ENCODE measurements at regions not wholly inside any gene's neighbourhood (a gene's known extent, or its start where the extent isn't known, plus 50 kb on each side); places are given as distances from the start of the nearest gene placed in this dataset.

DNA sequence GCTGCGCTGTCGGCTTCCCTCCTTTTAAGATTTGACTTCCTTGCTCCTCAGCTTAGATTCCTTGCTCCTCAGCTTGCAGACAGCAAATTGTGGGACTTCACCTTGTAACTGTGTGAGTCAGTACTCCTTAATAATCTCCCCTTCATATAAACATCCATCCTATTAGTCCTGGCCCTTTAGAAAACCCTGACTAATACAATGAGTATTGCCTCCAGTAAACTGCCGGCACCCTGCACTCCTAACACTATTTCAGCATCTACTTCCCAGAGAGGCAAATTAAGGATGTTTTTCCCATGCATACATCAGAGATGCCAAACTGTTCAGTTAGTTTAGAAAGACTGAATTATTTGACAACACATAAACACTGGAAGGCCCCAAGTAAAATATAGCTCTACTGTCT lies 611.3 kb upstream of the TMEM132C start:
- Histone ChIP-seq H3F3A (ENCODE audit: insufficient read depth, low read length) (no peaks in the 10 kb centered on the region), H3K4me3 (ENCODE audit: low read depth, low read length, poor library complexity, severe bottlenecking) (no peak overlapping the region), H3K27me3 (ENCODE audit: insufficient read depth, low read length) (no peaks in the 10 kb centered on the region), H2AFZ (ENCODE audit: low read length) (no peak overlapping the region), H3K36me3 (ENCODE audit: insufficient read depth, low read length) (no peaks in the 10 kb centered on the region), H3K9me2 (ENCODE audit: low read depth, low read length) (no peaks in the 10 kb centered on the region), H3K79me2 (ENCODE audit: insufficient read depth, low read length) (no peaks in the 10 kb centered on the region), H3K4me2 (ENCODE audit: low read length) (no peak overlapping the region), H3K4me1 (ENCODE audit: insufficient read depth, low read length, severe bottlenecking) (no peaks in the 10 kb centered on the region), H3K27ac (ENCODE audit: low read depth, low read length, poor library complexity, severe bottlenecking) (no peak overlapping the region), H4K20me1 (ENCODE audit: insufficient read depth, low read length) (no peaks in the 10 kb centered on the region), H3K9ac (ENCODE audit: low read length) (no peak overlapping the region), H3K9me3 (ENCODE audit: low read length) (no peaks in the 10 kb centered on the region)
- TF ChIP-seq, protein P1, sequence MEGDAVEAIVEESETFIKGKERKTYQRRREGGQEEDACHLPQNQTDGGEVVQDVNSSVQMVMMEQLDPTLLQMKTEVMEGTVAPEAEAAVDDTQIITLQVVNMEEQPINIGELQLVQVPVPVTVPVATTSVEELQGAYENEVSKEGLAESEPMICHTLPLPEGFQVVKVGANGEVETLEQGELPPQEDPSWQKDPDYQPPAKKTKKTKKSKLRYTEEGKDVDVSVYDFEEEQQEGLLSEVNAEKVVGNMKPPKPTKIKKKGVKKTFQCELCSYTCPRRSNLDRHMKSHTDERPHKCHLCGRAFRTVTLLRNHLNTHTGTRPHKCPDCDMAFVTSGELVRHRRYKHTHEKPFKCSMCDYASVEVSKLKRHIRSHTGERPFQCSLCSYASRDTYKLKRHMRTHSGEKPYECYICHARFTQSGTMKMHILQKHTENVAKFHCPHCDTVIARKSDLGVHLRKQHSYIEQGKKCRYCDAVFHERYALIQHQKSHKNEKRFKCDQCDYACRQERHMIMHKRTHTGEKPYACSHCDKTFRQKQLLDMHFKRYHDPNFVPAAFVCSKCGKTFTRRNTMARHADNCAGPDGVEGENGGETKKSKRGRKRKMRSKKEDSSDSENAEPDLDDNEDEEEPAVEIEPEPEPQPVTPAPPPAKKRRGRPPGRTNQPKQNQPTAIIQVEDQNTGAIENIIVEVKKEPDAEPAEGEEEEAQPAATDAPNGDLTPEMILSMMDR (IDR thresholded peaks at IDR 0.05; ENCODE audit: low read length) = no peak
- TF ChIP-seq EZH2 (IDR thresholded peaks at IDR 0.05; ENCODE audit: borderline replicate concordance, low read length) = no peak

DNA sequence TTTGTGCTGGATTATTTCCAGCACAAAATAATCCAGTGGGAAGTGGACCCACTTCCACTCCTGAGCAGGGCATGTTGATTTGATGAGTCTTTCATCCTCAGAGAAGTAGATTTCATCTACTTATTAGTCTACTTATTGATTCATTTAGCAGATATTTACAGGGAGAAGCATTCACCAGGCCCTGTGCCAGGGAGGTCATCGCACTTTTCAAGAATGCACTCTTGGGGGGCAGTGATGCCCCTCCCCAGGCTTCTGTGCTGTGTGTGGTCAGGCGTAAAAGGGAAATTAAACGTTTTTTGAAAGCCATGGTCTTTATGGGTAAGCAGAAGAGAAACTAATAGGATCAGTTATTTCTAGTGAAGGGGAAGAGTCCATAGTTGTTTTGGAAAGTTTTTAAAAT lies 610.7 kb upstream of the TMEM132C start:
- H3K27me3 ChIP-seq (ENCODE audit: insufficient read depth, low read length) = no peaks in the 10 kb centered on the region
- H3F3A ChIP-seq (ENCODE audit: insufficient read depth, low read length) = no peaks in the 10 kb centered on the region
- no peaks in the 10 kb centered on the region for H3K9me2 ChIP-seq (ENCODE audit: low read depth, low read length)
- H3K27ac ChIP-seq (ENCODE audit: low read depth, low read length, poor library complexity, severe bottlenecking) = no peak overlapping the region
- H3K79me2 ChIP-seq (ENCODE audit: insufficient read depth, low read length) = no peaks in the 10 kb centered on the region
- H3K36me3 ChIP-seq (ENCODE audit: insufficient read depth, low read length) = no peaks in the 10 kb centered on the region
- no peak overlapping the region for H3K4me2 ChIP-seq (ENCODE audit: low read length)
- no peak overlapping the region for H3K9ac ChIP-seq (ENCODE audit: low read length)
- TF ChIP-seq, protein P1 (IDR thresholded peaks at IDR 0.05; ENCODE audit: low read length) = no peak
- H3K4me1 ChIP-seq (ENCODE audit: insufficient read depth, low read length, severe bottlenecking) = no peaks in the 10 kb centered on the region
- no peaks in the 10 kb centered on the region for H3K9me3 ChIP-seq (ENCODE audit: low read length)
- H2AFZ ChIP-seq (ENCODE audit: low read length) = no peak overlapping the region
- no peak overlapping the region for H3K4me3 ChIP-seq (ENCODE audit: low read depth, low read length, poor library complexity, severe bottlenecking)
- H4K20me1 ChIP-seq (ENCODE audit: insufficient read depth, low read length) = no peaks in the 10 kb centered on the region

DNA sequence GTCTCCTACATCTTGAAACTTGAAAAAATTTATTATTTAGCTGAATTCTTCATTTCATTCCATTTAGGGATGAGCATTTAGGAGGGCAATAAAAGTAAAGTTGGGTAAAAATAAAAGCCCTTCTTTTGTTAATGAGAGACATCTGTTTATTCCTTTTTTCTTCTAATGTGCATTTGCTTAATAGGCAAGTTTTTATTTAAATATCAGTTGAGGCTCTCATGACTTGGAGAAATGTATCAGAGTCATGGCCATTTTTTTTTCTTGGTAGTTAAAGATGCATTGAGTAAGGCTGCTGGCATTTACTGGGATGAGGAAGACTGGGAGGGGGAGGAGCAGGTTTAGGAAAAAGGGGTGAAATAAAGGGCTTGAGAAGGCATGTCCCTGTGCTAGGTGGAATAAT lies 609.9 kb upstream of the TMEM132C start:
- Histone ChIP-seq H4K20me1 (ENCODE audit: insufficient read depth, low read length) (no peaks in the 10 kb centered on the region), H3K27me3 (ENCODE audit: insufficient read depth, low read length) (no peaks in the 10 kb centered on the region)

More for the DNA sequence above, 609.9 kb upstream of the TMEM132C start:
- no peak overlapping the region for H2AFZ ChIP-seq (ENCODE audit: low read length)
- no peak overlapping the region for H3K4me3 ChIP-seq (ENCODE audit: low read depth, low read length, poor library complexity, severe bottlenecking)
- H3K4me2 ChIP-seq (ENCODE audit: low read length) = no peak overlapping the region
- H3K36me3 ChIP-seq (ENCODE audit: insufficient read depth, low read length) = no peaks in the 10 kb centered on the region
- H3K79me2 ChIP-seq (ENCODE audit: insufficient read depth, low read length) = no peaks in the 10 kb centered on the region
- no peaks in the 10 kb centered on the region for H3F3A ChIP-seq (ENCODE audit: insufficient read depth, low read length)
- no peak overlapping the region for H3K27ac ChIP-seq (ENCODE audit: low read depth, low read length, poor library complexity, severe bottlenecking)
- H3K4me1 ChIP-seq (ENCODE audit: insufficient read depth, low read length, severe bottlenecking) = no peaks in the 10 kb centered on the region
- no peaks in the 10 kb centered on the region for H3K9me3 ChIP-seq (ENCODE audit: low read length)
- H3K9ac ChIP-seq (ENCODE audit: low read length) = no peak overlapping the region
- no peaks in the 10 kb centered on the region for H3K9me2 ChIP-seq (ENCODE audit: low read depth, low read length)
- TF ChIP-seq, protein P1 (IDR thresholded peaks at IDR 0.05; ENCODE audit: low read length) = no peak
- TF ChIP-seq EZH2 (IDR thresholded peaks at IDR 0.05; ENCODE audit: borderline replicate concordance, low read length) = no peak
